Spinal cord (tissue), 9 donors: ENCODE measurements at regions not wholly inside any gene's neighbourhood (a gene's known extent, or its start where the extent isn't known, plus 50 kb on each side); places are given as distances from the start of the nearest gene placed in this dataset.

Experiments
- DNase-seq, 6 donors: peaks; one replicate each; pipeline versions ENCODE4 v3.0.0 to v3.0.0-alpha.2; 2013 to 2015; ENCODE audit warnings: low spot score in 6 of 6, low read depth in 4 of 6
- H3K27ac ChIP-seq: one replicate; pipeline ENCODE4 v1.5.1; 2013; ENCODE audit warnings: low read depth, low read length, control low read depth
- H3K27me3 ChIP-seq: one replicate; pipeline ENCODE4 v1.6.1; 2013; ENCODE audit warnings: low read length; ENCODE audit not compliant: control insufficient read depth, insufficient read depth
- H3K36me3 ChIP-seq: one replicate; pipeline ENCODE4 v1.6.1; 2013; ENCODE audit warnings: low read length; ENCODE audit not compliant: control insufficient read depth, insufficient read depth
- H3K4me1 ChIP-seq: one replicate; pipeline ENCODE4 v1.6.1; 2013; ENCODE audit warnings: low read length; ENCODE audit not compliant: control insufficient read depth, insufficient read depth
- H3K4me3 ChIP-seq: one replicate; pipeline ENCODE4 v1.5.1; 2013; ENCODE audit warnings: low read depth, low read length, control low read depth
- H3K9me3 ChIP-seq: one replicate; pipeline ENCODE4 v1.6.1; 2013; ENCODE audit warnings: low read length; ENCODE audit not compliant: control insufficient read depth, insufficient read depth
- WGBS: methylation state at CpG from one replicate; pipeline ENCODE4 v1.1.5; 2013; ENCODE audit warnings: missing lambda C conversion rate; ENCODE audit not compliant: insufficient coverage; 5-methylcytosine and 5-hydroxymethylcytosine counted together
- donor health status: healthy.

DNA sequence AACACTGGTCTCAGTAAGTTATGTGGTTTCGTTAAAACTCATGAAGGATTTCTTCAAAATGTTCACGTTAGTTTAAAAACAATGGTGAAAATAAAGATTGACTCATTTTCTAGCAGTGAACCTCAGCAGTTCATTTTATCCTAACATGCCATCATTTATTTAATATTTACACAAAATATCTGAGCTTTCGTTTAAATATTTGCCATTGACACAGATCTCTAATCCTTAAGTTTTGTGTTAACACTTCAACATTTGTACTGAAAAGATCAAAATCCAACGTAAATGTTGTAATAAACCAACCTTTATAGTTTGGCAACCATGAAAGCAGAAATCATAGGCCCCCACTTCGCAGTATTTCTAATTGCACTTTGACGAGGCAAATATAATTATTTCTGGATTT lies 1129.5 kb downstream of the PLA2G4A start:
- no peak overlapping the region for H3K4me3 ChIP-seq
- H3K27me3 ChIP-seq, result no peaks in the 10 kb centered on the region
- no peaks in the 10 kb centered on the region for H3K4me1 ChIP-seq
- no peak for DNase-seq
- 100% methylated on average over 1 of the region's 6 CpGs for WGBS
- H3K36me3 ChIP-seq, result no peaks in the 10 kb centered on the region
- H3K27ac ChIP-seq, result no peak overlapping the region
- no peaks in the 10 kb centered on the region for H3K9me3 ChIP-seq

DNA sequence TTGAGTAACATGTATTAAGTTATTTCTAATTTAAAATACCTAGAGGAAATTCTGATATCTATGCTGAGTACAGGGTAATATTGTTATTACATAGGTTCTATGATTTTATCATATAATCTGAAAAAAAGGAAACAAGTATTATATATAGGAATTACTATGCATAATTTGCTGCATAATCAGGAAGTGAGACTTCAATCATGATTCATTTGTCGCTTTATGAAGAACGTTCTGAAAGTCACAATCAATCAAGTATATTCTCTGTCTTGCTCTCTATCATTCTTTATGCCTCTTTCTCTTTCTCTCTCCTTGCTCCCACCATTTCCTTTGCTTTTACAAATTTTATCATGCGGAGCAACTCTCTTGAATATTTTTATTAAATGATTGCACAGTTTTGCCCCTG lies 1130.3 kb downstream of the PLA2G4A start:
- no peaks in the 10 kb centered on the region for H3K36me3 ChIP-seq
- no CpG with 5 or more reads among the region's 3 CpGs for WGBS
- no peaks in the 10 kb centered on the region for H3K27me3 ChIP-seq
- H3K9me3 ChIP-seq, result no peaks in the 10 kb centered on the region
- no peaks in the 10 kb centered on the region for H3K4me1 ChIP-seq
- no peak for DNase-seq
- H3K4me3 ChIP-seq, result no peak overlapping the region
- no peak overlapping the region for H3K27ac ChIP-seq

- Histone ChIP-seq H3K27ac (no peak overlapping the region), H3K4me1 (no peaks in the 10 kb centered on the region), H3K27me3 (no peaks in the 10 kb centered on the region), H3K4me3 (no peak overlapping the region), H3K9me3 (no peaks in the 10 kb centered on the region), H3K36me3 (no peaks in the 10 kb centered on the region)
- DNase-seq, result no peak
- WGBS, result no CpG with 5 or more reads among the region's 3 CpGs
These were observed 1131.4 kb downstream of the PLA2G4A start for GRCh38 chr1:187960125-187960638.

DNA sequence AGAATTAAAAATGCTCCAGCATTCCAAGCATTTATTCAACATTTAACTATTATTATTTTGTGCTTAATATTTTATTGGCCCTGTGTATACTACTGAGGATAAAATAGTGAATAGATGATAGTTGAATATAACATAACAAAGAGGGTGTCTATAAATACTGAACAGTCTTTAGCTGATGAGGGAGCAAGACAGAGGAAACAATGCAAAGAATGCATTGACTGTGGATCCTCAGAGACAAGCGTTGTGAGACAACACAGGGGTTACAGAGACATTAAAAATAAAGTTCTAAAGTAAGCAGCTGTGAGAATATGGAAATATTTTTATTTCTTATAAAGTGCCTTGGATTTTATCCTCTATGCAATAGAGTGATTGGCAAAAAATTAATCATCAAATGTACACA lies 1133.1 kb downstream of the PLA2G4A start:
- no peaks in the 10 kb centered on the region for H3K27me3 ChIP-seq
- H3K36me3 ChIP-seq, result no peaks in the 10 kb centered on the region
- H3K27ac ChIP-seq, result no peak overlapping the region
- no peak for DNase-seq
- no peaks in the 10 kb centered on the region for H3K4me1 ChIP-seq
- no peak overlapping the region for H3K4me3 ChIP-seq
- no peaks in the 10 kb centered on the region for H3K9me3 ChIP-seq
- WGBS, result no CpG with 5 or more reads among the region's 1 CpG

- Histone ChIP-seq H3K4me1 (no peaks in the 10 kb centered on the region), H3K4me3 (no peak overlapping the region), H3K36me3 (no peaks in the 10 kb centered on the region), H3K27ac (no peak overlapping the region), H3K27me3 (no peaks in the 10 kb centered on the region), H3K9me3 (no peaks in the 10 kb centered on the region)
- WGBS, result 80% methylated on average over 2 of the region's 2 CpGs
- no peak for DNase-seq
These were observed 1143.1 kb downstream of the PLA2G4A start for GRCh38 chr1:187971851-187972250.

DNA sequence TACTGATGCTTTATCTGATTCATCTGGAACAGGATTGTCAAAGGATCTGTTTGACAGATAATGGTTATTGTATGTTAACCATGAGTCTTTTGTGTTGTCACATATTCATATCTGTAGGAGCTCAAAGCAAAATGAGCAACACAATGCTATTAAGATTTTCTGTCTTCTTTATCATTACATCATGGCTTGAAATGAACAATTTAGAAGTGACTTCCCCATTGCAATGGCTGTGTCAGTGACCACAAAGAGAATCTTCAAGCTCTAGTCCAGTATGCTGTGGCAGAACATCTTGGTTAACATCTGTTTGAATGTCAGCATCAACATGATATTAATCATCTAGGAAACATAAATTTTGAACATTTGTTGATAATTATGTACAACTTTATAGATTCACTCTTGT lies 1148.5 kb downstream of the PLA2G4A start:
- Histone ChIP-seq H3K9me3 (no peaks in the 10 kb centered on the region), H3K4me1 (no peaks in the 10 kb centered on the region), H3K4me3 (no peak overlapping the region), H3K36me3 (no peaks in the 10 kb centered on the region), H3K27ac (no peak overlapping the region), H3K27me3 (no peaks in the 10 kb centered on the region)
- no peak for DNase-seq

DNA sequence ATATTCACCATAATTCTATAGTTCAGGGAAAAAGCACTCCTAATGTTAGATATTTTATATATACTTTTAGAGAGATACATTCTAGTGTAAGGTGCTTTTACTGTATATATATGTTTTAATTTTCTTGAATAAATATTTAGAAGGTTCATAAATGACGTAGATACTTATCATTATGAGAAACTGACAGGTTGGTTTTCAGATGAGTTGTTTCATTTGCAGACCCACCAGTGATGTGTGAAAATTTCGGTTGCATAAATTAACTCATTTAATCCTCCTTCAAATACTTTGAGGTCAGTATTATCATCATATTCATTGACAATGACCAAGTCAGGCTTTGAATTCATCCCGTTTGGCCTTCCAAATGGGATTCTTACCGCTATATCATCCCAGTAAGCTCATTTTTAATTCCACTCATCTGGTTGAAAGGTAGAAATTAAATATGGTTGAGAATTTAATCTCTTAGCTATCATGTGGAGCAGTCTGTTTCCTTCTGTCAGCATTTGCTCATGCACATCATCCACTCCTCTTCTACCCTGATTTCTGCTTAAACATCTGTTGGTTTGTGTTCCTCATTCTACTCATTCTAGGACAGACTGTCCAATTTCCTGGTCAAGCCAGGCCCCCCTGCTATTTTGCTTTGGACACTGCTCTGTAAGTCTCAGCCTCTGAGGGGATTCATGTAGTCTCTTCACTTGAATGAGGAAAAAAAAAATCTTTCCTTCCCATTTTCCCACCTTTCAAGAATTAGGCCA lies 1156.6 kb downstream of the PLA2G4A start:
- no CpG with 5 or more reads among the region's 4 CpGs for WGBS
- no peak overlapping the region for H3K4me3 ChIP-seq
- H3K9me3 ChIP-seq, result no peaks in the 10 kb centered on the region
- H3K4me1 ChIP-seq, result no peaks in the 10 kb centered on the region
- no peak overlapping the region for H3K27ac ChIP-seq
- H3K36me3 ChIP-seq, result no peaks in the 10 kb centered on the region
- H3K27me3 ChIP-seq, result no peaks in the 10 kb centered on the region
- no peak for DNase-seq

- Histone ChIP-seq H3K4me3 (no peak overlapping the region), H3K36me3 (no peaks in the 10 kb centered on the region), H3K4me1 (no peaks in the 10 kb centered on the region), H3K27ac (no peak overlapping the region), H3K27me3 (no peaks in the 10 kb centered on the region), H3K9me3 (no peaks in the 10 kb centered on the region)
- DNase-seq, result no peak
- WGBS, result no CpG with 5 or more reads among the region's 3 CpGs
These were observed 1157.3 kb downstream of the PLA2G4A start for GRCh38 chr1:187985897-187986654.

DNA sequence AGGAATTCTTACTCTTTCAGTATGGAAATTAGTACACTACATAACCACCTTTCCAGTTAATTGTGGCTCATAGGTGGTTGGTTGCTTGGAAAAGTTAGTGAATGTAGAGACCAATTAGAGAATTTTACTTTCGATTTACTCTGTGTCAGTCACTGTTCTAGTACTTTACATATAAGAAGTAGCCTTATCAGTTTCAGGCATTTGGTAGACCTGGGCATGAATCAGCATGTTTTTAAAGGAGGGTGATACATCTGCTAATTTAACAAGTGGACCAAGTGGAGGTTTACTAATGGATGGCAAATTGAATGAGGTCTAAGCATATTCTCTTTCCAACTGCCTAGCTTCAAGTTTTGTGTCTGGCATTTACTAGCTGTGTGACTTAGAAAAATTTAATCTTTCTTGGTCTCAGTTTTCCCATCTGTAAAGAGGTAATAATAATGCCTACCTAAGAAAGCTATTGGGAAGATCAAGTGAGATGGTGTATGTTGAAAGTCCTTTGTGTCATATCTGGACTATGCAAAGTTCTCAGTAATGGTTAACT lies 1158.6 kb downstream of the PLA2G4A start:
- no peaks in the 10 kb centered on the region for H3K27me3 ChIP-seq
- H3K4me3 ChIP-seq, result no peak overlapping the region
- no peak for DNase-seq
- no peak overlapping the region for H3K27ac ChIP-seq
- no peaks in the 10 kb centered on the region for H3K36me3 ChIP-seq
- H3K4me1 ChIP-seq, result no peaks in the 10 kb centered on the region
- no peaks in the 10 kb centered on the region for H3K9me3 ChIP-seq
- no CpG with 5 or more reads among the region's 1 CpG for WGBS

DNA sequence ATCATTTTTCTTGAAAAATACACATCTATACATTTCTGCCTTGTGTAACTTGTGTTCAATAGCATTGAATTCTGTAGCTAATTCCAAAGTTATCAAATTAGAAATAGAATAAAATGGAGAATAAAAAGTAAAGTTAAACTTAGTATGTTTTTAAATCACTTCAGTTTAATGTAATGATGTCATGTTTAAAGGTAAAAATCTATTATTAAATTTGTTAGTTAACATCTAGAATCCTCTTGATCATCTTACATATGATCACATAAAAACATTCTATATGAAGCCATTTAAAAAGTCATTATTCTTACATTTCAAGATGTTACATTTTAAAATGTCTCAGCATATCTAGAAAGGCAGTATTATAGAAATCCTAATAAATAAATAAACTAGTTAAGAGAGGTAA lies 1163.2 kb downstream of the PLA2G4A start:
- H3K27me3 ChIP-seq, result no peaks in the 10 kb centered on the region
- no peaks in the 10 kb centered on the region for H3K36me3 ChIP-seq
- no peaks in the 10 kb centered on the region for H3K4me1 ChIP-seq
- DNase-seq, result no peak
- no peak overlapping the region for H3K27ac ChIP-seq
- no peaks in the 10 kb centered on the region for H3K9me3 ChIP-seq
- H3K4me3 ChIP-seq, result no peak overlapping the region
